ENCODE measurements at regions not wholly inside any gene's neighbourhood (a gene's known extent, or its start where the extent isn't known, plus 50 kb on each side); places are given as distances from the start of the nearest gene placed in this dataset.

DNA sequence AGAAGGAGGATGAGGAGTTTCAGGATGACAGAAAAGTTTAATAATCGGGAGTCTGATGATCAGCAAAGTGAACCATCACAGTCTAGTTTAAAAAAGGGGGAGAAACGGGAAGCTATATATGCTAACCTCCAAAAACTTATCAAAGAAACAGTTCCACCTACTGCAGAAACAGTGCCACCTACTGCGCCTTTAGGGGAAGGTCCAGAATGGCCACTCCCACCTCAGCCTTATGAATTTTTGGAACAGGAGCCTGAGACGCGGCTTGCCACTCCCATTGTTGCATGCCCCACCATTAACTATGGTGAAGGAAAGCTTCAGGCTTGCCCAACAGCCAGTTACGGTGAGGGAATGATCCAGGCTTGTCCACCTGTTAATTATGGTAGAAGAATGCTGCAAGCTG lies 929.0 kb downstream of the SLITRK6 start (continued):
- TF ChIP-seq, protein P1, sequence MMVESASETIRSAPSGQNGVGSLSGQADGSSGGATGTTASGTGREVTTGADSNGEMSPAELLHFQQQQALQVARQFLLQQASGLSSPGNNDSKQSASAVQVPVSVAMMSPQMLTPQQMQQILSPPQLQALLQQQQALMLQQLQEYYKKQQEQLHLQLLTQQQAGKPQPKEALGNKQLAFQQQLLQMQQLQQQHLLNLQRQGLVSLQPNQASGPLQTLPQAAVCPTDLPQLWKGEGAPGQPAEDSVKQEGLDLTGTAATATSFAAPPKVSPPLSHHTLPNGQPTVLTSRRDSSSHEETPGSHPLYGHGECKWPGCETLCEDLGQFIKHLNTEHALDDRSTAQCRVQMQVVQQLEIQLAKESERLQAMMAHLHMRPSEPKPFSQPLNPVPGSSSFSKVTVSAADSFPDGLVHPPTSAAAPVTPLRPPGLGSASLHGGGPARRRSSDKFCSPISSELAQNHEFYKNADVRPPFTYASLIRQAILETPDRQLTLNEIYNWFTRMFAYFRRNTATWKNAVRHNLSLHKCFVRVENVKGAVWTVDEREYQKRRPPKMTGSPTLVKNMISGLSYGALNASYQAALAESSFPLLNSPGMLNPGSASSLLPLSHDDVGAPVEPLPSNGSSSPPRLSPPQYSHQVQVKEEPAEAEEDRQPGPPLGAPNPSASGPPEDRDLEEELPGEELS (CRISPR knock-in tag; IDR thresholded peaks at IDR 0.05) = no peak
- TF ChIP-seq KAT7 (CRISPR knock-in tag; IDR thresholded peaks at IDR 0.05; ENCODE audit: borderline replicate concordance) (no peak), IRF2 (CRISPR knock-in tag; IDR thresholded peaks at IDR 0.05; ENCODE audit: borderline replicate concordance, low read depth) (no peak), FOXJ3 (CRISPR knock-in tag; IDR thresholded peaks at IDR 0.05; ENCODE audit: borderline replicate concordance) (no peak), ZNF396 (CRISPR knock-in tag; IDR thresholded peaks at IDR 0.05; ENCODE audit: borderline replicate concordance) (no peak), OVOL2 (CRISPR knock-in tag; IDR thresholded peaks at IDR 0.05; ENCODE audit: borderline replicate concordance) (no peak)
- TF ChIP-seq, protein P2, sequence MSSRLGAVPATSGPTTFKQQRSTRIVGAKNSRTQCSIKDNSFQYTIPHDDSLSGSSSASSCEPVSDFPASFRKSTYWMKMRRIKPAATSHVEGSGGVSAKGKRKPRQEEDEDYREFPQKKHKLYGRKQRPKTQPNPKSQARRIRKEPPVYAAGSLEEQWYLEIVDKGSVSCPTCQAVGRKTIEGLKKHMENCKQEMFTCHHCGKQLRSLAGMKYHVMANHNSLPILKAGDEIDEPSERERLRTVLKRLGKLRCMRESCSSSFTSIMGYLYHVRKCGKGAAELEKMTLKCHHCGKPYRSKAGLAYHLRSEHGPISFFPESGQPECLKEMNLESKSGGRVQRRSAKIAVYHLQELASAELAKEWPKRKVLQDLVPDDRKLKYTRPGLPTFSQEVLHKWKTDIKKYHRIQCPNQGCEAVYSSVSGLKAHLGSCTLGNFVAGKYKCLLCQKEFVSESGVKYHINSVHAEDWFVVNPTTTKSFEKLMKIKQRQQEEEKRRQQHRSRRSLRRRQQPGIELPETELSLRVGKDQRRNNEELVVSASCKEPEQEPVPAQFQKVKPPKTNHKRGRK (CRISPR knock-in tag; IDR thresholded peaks at IDR 0.05; ENCODE audit: borderline replicate concordance) = no peak
- TF ChIP-seq, protein P3, sequence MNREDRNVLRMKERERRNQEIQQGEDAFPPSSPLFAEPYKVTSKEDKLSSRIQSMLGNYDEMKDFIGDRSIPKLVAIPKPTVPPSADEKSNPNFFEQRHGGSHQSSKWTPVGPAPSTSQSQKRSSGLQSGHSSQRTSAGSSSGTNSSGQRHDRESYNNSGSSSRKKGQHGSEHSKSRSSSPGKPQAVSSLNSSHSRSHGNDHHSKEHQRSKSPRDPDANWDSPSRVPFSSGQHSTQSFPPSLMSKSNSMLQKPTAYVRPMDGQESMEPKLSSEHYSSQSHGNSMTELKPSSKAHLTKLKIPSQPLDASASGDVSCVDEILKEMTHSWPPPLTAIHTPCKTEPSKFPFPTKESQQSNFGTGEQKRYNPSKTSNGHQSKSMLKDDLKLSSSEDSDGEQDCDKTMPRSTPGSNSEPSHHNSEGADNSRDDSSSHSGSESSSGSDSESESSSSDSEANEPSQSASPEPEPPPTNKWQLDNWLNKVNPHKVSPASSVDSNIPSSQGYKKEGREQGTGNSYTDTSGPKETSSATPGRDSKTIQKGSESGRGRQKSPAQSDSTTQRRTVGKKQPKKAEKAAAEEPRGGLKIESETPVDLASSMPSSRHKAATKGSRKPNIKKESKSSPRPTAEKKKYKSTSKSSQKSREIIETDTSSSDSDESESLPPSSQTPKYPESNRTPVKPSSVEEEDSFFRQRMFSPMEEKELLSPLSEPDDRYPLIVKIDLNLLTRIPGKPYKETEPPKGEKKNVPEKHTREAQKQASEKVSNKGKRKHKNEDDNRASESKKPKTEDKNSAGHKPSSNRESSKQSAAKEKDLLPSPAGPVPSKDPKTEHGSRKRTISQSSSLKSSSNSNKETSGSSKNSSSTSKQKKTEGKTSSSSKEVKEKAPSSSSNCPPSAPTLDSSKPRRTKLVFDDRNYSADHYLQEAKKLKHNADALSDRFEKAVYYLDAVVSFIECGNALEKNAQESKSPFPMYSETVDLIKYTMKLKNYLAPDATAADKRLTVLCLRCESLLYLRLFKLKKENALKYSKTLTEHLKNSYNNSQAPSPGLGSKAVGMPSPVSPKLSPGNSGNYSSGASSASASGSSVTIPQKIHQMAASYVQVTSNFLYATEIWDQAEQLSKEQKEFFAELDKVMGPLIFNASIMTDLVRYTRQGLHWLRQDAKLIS (CRISPR knock-in tag; IDR thresholded peaks at IDR 0.05; ENCODE audit: borderline replicate concordance) = no peak
- TF ChIP-seq, protein P4, sequence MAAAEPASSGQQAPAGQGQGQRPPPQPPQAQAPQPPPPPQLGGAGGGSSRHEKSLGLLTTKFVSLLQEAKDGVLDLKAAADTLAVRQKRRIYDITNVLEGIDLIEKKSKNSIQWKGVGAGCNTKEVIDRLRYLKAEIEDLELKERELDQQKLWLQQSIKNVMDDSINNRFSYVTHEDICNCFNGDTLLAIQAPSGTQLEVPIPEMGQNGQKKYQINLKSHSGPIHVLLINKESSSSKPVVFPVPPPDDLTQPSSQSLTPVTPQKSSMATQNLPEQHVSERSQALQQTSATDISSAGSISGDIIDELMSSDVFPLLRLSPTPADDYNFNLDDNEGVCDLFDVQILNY (CRISPR knock-in tag; IDR thresholded peaks at IDR 0.05) = no peak

DNA sequence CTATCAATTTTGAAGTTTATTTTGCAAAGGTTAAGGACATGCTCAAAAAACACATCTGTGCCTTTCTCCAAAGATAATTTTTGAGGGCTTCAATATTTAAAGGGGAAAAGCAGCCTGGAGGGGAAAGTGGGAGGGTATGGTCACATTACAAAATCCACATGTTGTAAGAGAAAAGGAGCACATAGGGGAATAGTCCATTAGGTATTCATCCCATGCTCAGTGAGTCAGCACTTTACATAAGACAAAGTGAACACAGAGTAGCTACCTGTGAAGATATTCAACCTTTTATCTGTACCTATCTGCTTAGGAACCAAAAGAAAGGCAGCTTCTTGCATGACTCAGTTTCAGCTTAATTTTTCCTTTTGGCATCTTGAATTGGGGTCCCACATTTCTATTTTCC lies 932.0 kb downstream of the SLITRK6 start:
- ChIA-PET POLR2A (no interaction called here), CTCF (no interaction called here)
- Mint-ChIP-seq H3K36me3 (no peaks in the 10 kb centered on the region), H3K27ac (peak overlapping the region; percentile 61), H3K9me3 (no peaks in the 10 kb centered on the region), H3K4me3 (no peak overlapping the region), H3K4me1 (peaks cover 28% of the 10 kb centered on the region), H3K27me3 (ENCODE audit: low read depth) (no peaks in the 10 kb centered on the region)
- TF ChIP-seq, protein P4 (CRISPR knock-in tag; IDR thresholded peaks at IDR 0.05) = no peak
- TF ChIP-seq ZNF671 (CRISPR knock-in tag; IDR thresholded peaks at IDR 0.05) = no peak
- DNase-seq (ENCODE audit: low spot score) = no peak
- ATAC-seq = no peak; the same call in 1 of the 2 replicates

DNA sequence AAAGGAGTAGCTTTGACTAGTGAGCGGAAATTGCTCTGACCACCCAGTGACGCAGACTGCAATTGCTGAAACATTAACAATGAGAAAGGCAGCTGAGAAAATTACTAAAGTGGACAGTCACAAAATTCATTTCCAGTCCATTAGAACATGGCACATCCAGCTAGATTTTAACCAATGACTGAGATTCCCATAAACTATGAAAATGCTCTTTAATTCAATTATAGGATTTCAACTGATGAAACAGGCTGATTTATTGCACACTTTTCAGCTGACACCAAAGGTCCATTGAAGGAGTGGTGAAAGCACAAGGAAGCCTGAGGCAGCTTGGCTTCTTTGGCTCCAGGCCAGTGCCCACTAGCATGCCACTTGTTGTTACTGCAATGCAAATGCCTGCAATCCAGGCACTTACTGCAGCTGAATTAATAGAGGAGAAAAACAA lies 933.4 kb downstream of the SLITRK6 start:
- Mint-ChIP-seq H3K36me3 (no peaks in the 10 kb centered on the region), H3K4me3 (no peak overlapping the region), H3K27ac (peak overlapping the region; percentile 45; the same call in 1 of the 2 replicates), H3K9me3 (no peaks in the 10 kb centered on the region), H3K27me3 (ENCODE audit: low read depth) (no peaks in the 10 kb centered on the region), H3K4me1 (peaks cover 28% of the 10 kb centered on the region)
- ChIA-PET POLR2A (no interaction called here), CTCF (interaction anchor here (1.1 kb wide), 1 partner anchor 21 kb away, joined by 6 read pairs; no protein-coding TSS in a partner anchor)
- DNase-seq (ENCODE audit: low spot score) (peak; percentile 39), ATAC-seq (peak; percentile 71)
- no peak for TF ChIP-seq TP53 (CRISPR knock-in tag; IDR thresholded peaks at IDR 0.05)
- TF ChIP-seq, protein P3 (CRISPR knock-in tag; IDR thresholded peaks at IDR 0.05; ENCODE audit: borderline replicate concordance) = no peak
- TF ChIP-seq ZNF138 (CRISPR knock-in tag; conservative IDR thresholded peaks at IDR 0.05) = no peak
- TF ChIP-seq GRHL2 (CRISPR knock-in tag; IDR thresholded peaks at IDR 0.05; ENCODE audit: insufficient replicate concordance, severe bottlenecking) = no peak
- TF ChIP-seq PRRX2 (CRISPR knock-in tag; IDR thresholded peaks at IDR 0.05) = no peak
- TF ChIP-seq GTF2I (CRISPR knock-in tag; conservative IDR thresholded peaks at IDR 0.05) = no peak
- no peak for TF ChIP-seq RORB (CRISPR knock-in tag; IDR thresholded peaks at IDR 0.05)
- TF ChIP-seq, protein P5, sequence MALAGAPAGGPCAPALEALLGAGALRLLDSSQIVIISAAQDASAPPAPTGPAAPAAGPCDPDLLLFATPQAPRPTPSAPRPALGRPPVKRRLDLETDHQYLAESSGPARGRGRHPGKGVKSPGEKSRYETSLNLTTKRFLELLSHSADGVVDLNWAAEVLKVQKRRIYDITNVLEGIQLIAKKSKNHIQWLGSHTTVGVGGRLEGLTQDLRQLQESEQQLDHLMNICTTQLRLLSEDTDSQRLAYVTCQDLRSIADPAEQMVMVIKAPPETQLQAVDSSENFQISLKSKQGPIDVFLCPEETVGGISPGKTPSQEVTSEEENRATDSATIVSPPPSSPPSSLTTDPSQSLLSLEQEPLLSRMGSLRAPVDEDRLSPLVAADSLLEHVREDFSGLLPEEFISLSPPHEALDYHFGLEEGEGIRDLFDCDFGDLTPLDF (CRISPR knock-in tag; IDR thresholded peaks at IDR 0.05) = no peak
